PC-3 (cell line): ENCODE measurements at regions not wholly inside any gene's neighbourhood (a gene's known extent, or its start where the extent isn't known, plus 50 kb on each side); places are given as distances from the start of the nearest gene placed in this dataset.

ENCODE experiments used
- ATAC-seq: fragments of 200-7000 bp; cut with Tn5 transposase; 2 replicates; pipeline ENCODE4 v1.9.1; 2020; ENCODE audit warnings: mild to moderate bottlenecking, moderate library complexity
- BruUV-seq: library from RNA; stranded (reverse); fragments of 400-500 nt; replicated peaks from 2 replicates; lab custom pipeline; 2021; lab: Mats Ljungman, UMichigan
- CTCF ChIA-PET: fragments of 300-600 bp; sonication (Branson Sonifier 250); formaldehyde crosslinking; loops from one replicate; lab custom pipeline; 2022; ENCODE audit warnings: antibody characterized with exemption; lab: Charles Lee
- POLR2A ChIA-PET: fragments of 300-600 bp; sonication (Branson Sonifier 250); formaldehyde crosslinking; loops from one replicate; lab custom pipeline; 2022; ENCODE audit warnings: antibody characterized with exemption; ENCODE audit not compliant: unreplicated experiment; lab: Charles Lee
- DNase-seq: peaks from one replicate; pipeline ENCODE4 v3.0.0-alpha.2; 2015
- H2AFZ ChIP-seq: fragments of 300-600 bp; sonication (generic); 2 replicates; pipeline ENCODE4 v1.6.0; 2016; ENCODE audit warnings: antibody characterized with exemption, low read length
- H3F3A ChIP-seq: fragments of 300-600 bp; sonication (generic); one replicate; pipeline ENCODE4 v1.6.0; 2017; ENCODE audit warnings: antibody characterized with exemption, low read length, control low read depth, mild to moderate bottlenecking; ENCODE audit not compliant: unreplicated experiment
- H3K27ac ChIP-seq: fragments of 300-600 bp; sonication (generic); 2 replicates; pipeline ENCODE4 v1.5.1; 2016; ENCODE audit warnings: mild to moderate bottlenecking, low read length
- H3K27me3 ChIP-seq: fragments of 300-600 bp; sonication (generic); 2 replicates; pipeline ENCODE4 v1.6.1; 2016; ENCODE audit warnings: low read length, mixed read lengths
- H3K36me3 ChIP-seq: fragments of 300-600 bp; sonication (generic); 2 replicates; pipeline ENCODE4 v1.6.1; 2016; ENCODE audit warnings: low read depth, mixed run types, low read length, mixed read lengths
- H3K4me1 ChIP-seq: fragments of 300-600 bp; sonication (generic); 2 replicates; pipeline ENCODE4 v1.5.1; 2016; ENCODE audit warnings: low read length; ENCODE audit not compliant: insufficient read depth
- H3K4me2 ChIP-seq: fragments of 300-600 bp; sonication (generic); 2 replicates; pipeline ENCODE4 v1.6.0; 2016; ENCODE audit warnings: low read length
- H3K4me3 ChIP-seq: fragments of 300-600 bp; sonication (generic); 2 replicates; pipeline ENCODE4 v1.5.1; 2016; ENCODE audit warnings: mild to moderate bottlenecking, low read length, mixed read lengths
- H3K79me2 ChIP-seq: fragments of 300-600 bp; sonication (generic); 2 replicates; pipeline ENCODE4 v1.6.1; 2017; ENCODE audit warnings: low read length, mixed read lengths
- H3K9ac ChIP-seq: fragments of 300-600 bp; sonication (generic); 2 replicates; pipeline ENCODE4 v1.6.0; 2016; ENCODE audit warnings: mild to moderate bottlenecking, low read length
- H3K9me2 ChIP-seq: fragments of 300-600 bp; sonication (generic); replicated peaks from 2 replicates; pipeline ENCODE4 v1.6.1; 2016; ENCODE audit warnings: mixed run types, low read length, mixed read lengths
- H3K9me3 ChIP-seq: fragments of 300-600 bp; sonication (generic); 2 replicates; pipeline ENCODE4 v1.6.1; 2016; ENCODE audit warnings: low read length, mixed read lengths
- H4K20me1 ChIP-seq: fragments of 300-600 bp; sonication (generic); 2 replicates; pipeline ENCODE4 v1.6.1; 2016; ENCODE audit warnings: low read length, mixed read lengths
- CTCF ChIP-seq: fragments of 300-600 bp; sonication (generic); conservative IDR thresholded peaks from 2 replicates; pipeline ENCODE4 v1.5.1; 2017; ENCODE audit warnings: antibody characterized with exemption, low read depth, mild to moderate bottlenecking, low read length
- EZH2 ChIP-seq: fragments of 300-600 bp; sonication (generic); IDR thresholded peaks from one replicate; pipeline ENCODE4 v1.6.1; 2017; ENCODE audit warnings: antibody characterized with exemption, mild to moderate bottlenecking, low read length; ENCODE audit not compliant: unreplicated experiment
- EZH2phosphoT487 ChIP-seq: fragments of 300-600 bp; sonication (generic); IDR thresholded peaks from 2 replicates; pipeline ENCODE4 v1.6.1; 2018; ENCODE audit warnings: mild to moderate bottlenecking, antibody characterized with exemption, low read length, borderline replicate concordance
- intact Hi-C: fragments of 100-400 bp; cut with micrococcal nuclease; formaldehyde crosslinking; loops from 2 replicates; pipeline ENCODE4 v1.9.0; 2023

- ChIA-PET POLR2A (no interaction called here), CTCF (no interaction called here)
- no peaks in the 10 kb centered on the region for H3K4me1 ChIP-seq
- no peak overlapping the region for H3K4me3 ChIP-seq
- H3K79me2 ChIP-seq: no peaks in the 10 kb centered on the region
- no TSS peak for BruUV-seq
- no peak for TF ChIP-seq EZH2phosphoT487
- no peak for TF ChIP-seq EZH2
- TF ChIP-seq CTCF: no peak
- H4K20me1 ChIP-seq: no peaks in the 10 kb centered on the region
- no peaks in the 10 kb centered on the region for H3K9me3 ChIP-seq
- H3K9me2 ChIP-seq: no peaks in the 10 kb centered on the region
- no peaks in the 10 kb centered on the region for H3K36me3 ChIP-seq
- H3F3A ChIP-seq: no peaks in the 10 kb centered on the region
- intact Hi-C loops: no loop called here
- no peak overlapping the region for H3K4me2 ChIP-seq
- no peak overlapping the region for H3K9ac ChIP-seq
- H2AFZ ChIP-seq: no peak overlapping the region
- no peaks in the 10 kb centered on the region for H3K27me3 ChIP-seq
- ATAC-seq (no peak), DNase-seq (no peak)
- no peak overlapping the region for H3K27ac ChIP-seq
These were observed 199.8 kb upstream of the NAV3 start for GRCh38 chr12:77630790-77631445.

GRCh38 chr12:77630344-77630743 is 200.3 kb upstream of the NAV3 start:
- H3K9me2 ChIP-seq: no peaks in the 10 kb centered on the region
- no peak overlapping the region for H3K9ac ChIP-seq
- no peak overlapping the region for H3K4me3 ChIP-seq
- H3F3A ChIP-seq: no peaks in the 10 kb centered on the region
- H3K4me1 ChIP-seq: no peaks in the 10 kb centered on the region
- H3K27ac ChIP-seq: no peak overlapping the region
- no peaks in the 10 kb centered on the region for H4K20me1 ChIP-seq
- ATAC-seq (no peak), DNase-seq (no peak)
- H3K27me3 ChIP-seq: no peaks in the 10 kb centered on the region
- ChIA-PET POLR2A (no interaction called here), CTCF (no interaction called here)
- intact Hi-C loops: no loop called here
- H3K4me2 ChIP-seq: no peak overlapping the region
- TF ChIP-seq CTCF: no peak
- TF ChIP-seq EZH2phosphoT487: no peak
- H3K36me3 ChIP-seq: no peaks in the 10 kb centered on the region
- BruUV-seq: no TSS peak
- H3K9me3 ChIP-seq: no peaks in the 10 kb centered on the region
- no peak overlapping the region for H2AFZ ChIP-seq
- no peaks in the 10 kb centered on the region for H3K79me2 ChIP-seq

GRCh38 chr12:77629141-77629540 is 201.6 kb upstream of the NAV3 start:
- Histone ChIP-seq H3K27me3 (no peaks in the 10 kb centered on the region), H4K20me1 (no peaks in the 10 kb centered on the region), H3K4me2 (no peak overlapping the region), H3K9me2 (no peaks in the 10 kb centered on the region), H3K9me3 (no peaks in the 10 kb centered on the region), H3K36me3 (no peaks in the 10 kb centered on the region), H3K4me3 (no peak overlapping the region), H3K9ac (no peak overlapping the region), H3K79me2 (no peaks in the 10 kb centered on the region), H3K27ac (no peak overlapping the region), H3K4me1 (no peaks in the 10 kb centered on the region), H3F3A (no peaks in the 10 kb centered on the region), H2AFZ (no peak overlapping the region)
- TF ChIP-seq EZH2 (no peak), EZH2phosphoT487 (no peak), CTCF (no peak)
- DNase-seq (no peak), ATAC-seq (no peak)
- no TSS peak for BruUV-seq
- intact Hi-C loops: no loop called here
- ChIA-PET POLR2A (no interaction called here), CTCF (no interaction called here)
